ENCODE measurements at regions not wholly inside any gene's neighbourhood (a gene's known extent, or its start where the extent isn't known, plus 50 kb on each side); places are given as distances from the start of the nearest gene placed in this dataset.

- TF ChIP-seq CTCF (IDR thresholded peaks at IDR 0.05 in 2 of 3, conservative IDR thresholded peaks at IDR 0.05 in 1 of 3; ENCODE audit: control insufficient read depth in 2 of 3, extremely low read depth in 1 of 3, insufficient read depth in 1 of 3, low read depth in 3 of 3, low read length in 3 of 3) (no peak), CHD4 (IDR thresholded peaks at IDR 0.05) (no peak), TAF1 (IDR thresholded peaks at IDR 0.05; ENCODE audit: borderline replicate concordance, low read depth, low read length) (no peak), POLR2AphosphoS5 (IDR thresholded peaks at IDR 0.05; ENCODE audit: low read length) (no peak), IKZF2 (IDR thresholded peaks at IDR 0.05) (no peak), HDGF (IDR thresholded peaks at IDR 0.05) (no peak)
Measured at GRCh38 chr6:137731960-137732616, 135.0 kb upstream of the TNFAIP3 start.
